Heart right ventricle (tissue), 16 donors: ENCODE measurements at regions not wholly inside any gene's neighbourhood (a gene's known extent, or its start where the extent isn't known, plus 50 kb on each side); places are given as distances from the start of the nearest gene placed in this dataset.

Experiments
- ATAC-seq, 8 donors: fragments of 200-7000 bp; cut with Tn5 transposase; one replicate each; pipeline ENCODE4 v1.9.1; 2020; ENCODE audit warnings: mild to moderate bottlenecking in 8 of 8, moderate library complexity in 8 of 8, moderate number of reproducible peaks in 1 of 8
- DNase-seq, 2 donors: peaks; one replicate each; pipeline ENCODE4 v3.0.0-alpha.2; 2020
- H3K27ac ChIP-seq, 10 donors: fragments of 200-600 bp; sonication (generic) in 2 of 10; one replicate each; pipeline versions ENCODE4 v1.5.0 to v1.8.0; 2020 to 2022; ENCODE audit warnings: mild to moderate bottlenecking in 3 of 10
- H3K27me3 ChIP-seq, 7 donors: fragments of 200-600 bp; one replicate each; pipeline ENCODE4 v1.8.0; 2021 to 2022; ENCODE audit warnings: mild to moderate bottlenecking in 2 of 7
- H3K36me3 ChIP-seq, 9 donors: fragments of 200-600 bp; sonication (generic) in 1 of 9; one replicate each; pipeline versions ENCODE4 v1.5.0 to v1.8.0; 2020 to 2022; ENCODE audit warnings: mild to moderate bottlenecking in 2 of 9
- H3K4me1 ChIP-seq, 9 donors: fragments of 200-600 bp; sonication (generic) in 1 of 9; one replicate each; pipeline versions ENCODE4 v1.5.0 to v1.8.0; 2020 to 2022; ENCODE audit warnings: mild to moderate bottlenecking in 4 of 9
- H3K4me3 ChIP-seq, 10 donors: fragments of 200-600 bp; sonication (generic) in 2 of 10; one replicate each; pipeline versions ENCODE4 v1.5.0 to v1.8.0; 2020 to 2022; ENCODE audit warnings: mild to moderate bottlenecking in 7 of 10, moderate library complexity in 2 of 10
- H3K9me3 ChIP-seq, 11 donors: fragments of 200-600 bp in 10 of 11; sonication (generic) in 2 of 11; one replicate each; pipeline versions ENCODE4 v1.5.0 to v1.8.0; 2013 to 2022; ENCODE audit warnings: mild to moderate bottlenecking in 2 of 11, control low read depth in 1 of 11, moderate library complexity in 1 of 11
- WGBS, 2 donors: extraction: QIAGEN DNeasy Blood & Tissue Kit; methylation state at CpG; one replicate each; pipeline ENCODE4 v1.1.7; 2013; ENCODE audit warnings: inconsistent platforms in 1 of 2; 5-methylcytosine and 5-hydroxymethylcytosine counted together
- intact Hi-C, 10 donors: fragments of 100-400 bp; cut with DNase I; formaldehyde crosslinking; loops; one replicate each; pipeline versions ENCODE4 v1.11.1 to v1.14.2; 2022
- TF ChIP-seq, protein P1 (sequence below), 9 donors: fragments of 200-600 bp; sonication (generic) in 2 of 9; IDR thresholded peaks; one replicate each; pipeline versions ENCODE4 v1.5.0 to v1.8.0; 2021 to 2022; ENCODE audit warnings: antibody characterized with exemption in 9 of 9, mild to moderate bottlenecking in 5 of 9, moderate library complexity in 1 of 9
- donor health status: Arrhythmogenic right ventricular cardiomyopathy.
- donor health status: ischemic (EF 13 %, LVEDD 7.1; RV severe dilation, severe dysfunction).
- donor health status: healthy with polysubstance abuse.
- donor health status: DM: no; HTN: yes; CAD: no.
- donor health status: DM: no; HTN: no; CAD: no.
- donor health status: ischemic (EF 25% LVEDD 6.9; RV normal size, moderate dysfunction).
- donor health status: ischemic (EF 25% LVEDD 5.7; RV mildly dilated, moderate dysfunction).
- donor health status: healthy.
- donor health status: DM: yes; HTN: yes; CAD: no.
- donor health status: Ischemic cardiomyopathy.
- donor health status: ischemic (EF 35%, LVEDD 5.7; RV mildly dilated, moderate dysfunction).
- donor health status: nonischemic (EF 11% LVEDD 7.7; RV severe dilation, severe dysfunction).
- donor health status: DM: yes; HTN: yes; CAD: no.
- donor health status: PGD.
- donor health status: ischemic (EF 29% LVEDD 5.4; RV normal size, mild dysfunction).
- donor health status: nonischemic (EF 23%, LVEDD 6.1; RV moderate dilation, normal function).

DNA sequence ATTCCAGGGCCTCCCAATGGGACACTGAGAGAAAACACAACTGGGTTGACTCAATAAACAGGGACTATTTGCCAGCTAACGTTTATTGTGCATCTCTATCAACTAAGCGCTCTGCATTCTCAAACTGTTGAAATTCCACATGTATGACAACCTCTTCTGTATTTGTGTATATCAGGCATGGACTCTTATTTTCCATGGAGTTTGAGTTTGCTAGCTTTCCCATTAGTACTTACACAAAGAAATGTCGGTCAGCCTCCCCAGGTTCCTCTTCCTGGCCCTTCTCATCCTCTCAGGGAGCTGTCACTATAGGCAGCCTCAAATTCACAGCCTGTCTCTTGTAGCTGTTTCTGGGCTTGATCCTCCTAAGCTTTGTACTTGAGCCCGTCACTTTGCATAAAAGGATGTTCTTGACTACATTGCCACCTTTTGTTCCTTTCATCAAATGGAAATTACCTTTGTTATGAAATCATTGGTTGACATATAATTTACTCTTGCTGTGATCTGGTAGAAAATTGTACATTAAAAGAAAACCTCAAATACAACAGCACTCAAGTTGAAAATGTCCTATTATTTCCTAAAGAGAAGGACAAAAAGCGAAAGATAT, 60.0 kb upstream of the NTPCR start:
- H3K4me3 ChIP-seq, result no peak overlapping the region
- no peaks in the 10 kb centered on the region for H3K36me3 ChIP-seq
- TF ChIP-seq, protein P1, sequence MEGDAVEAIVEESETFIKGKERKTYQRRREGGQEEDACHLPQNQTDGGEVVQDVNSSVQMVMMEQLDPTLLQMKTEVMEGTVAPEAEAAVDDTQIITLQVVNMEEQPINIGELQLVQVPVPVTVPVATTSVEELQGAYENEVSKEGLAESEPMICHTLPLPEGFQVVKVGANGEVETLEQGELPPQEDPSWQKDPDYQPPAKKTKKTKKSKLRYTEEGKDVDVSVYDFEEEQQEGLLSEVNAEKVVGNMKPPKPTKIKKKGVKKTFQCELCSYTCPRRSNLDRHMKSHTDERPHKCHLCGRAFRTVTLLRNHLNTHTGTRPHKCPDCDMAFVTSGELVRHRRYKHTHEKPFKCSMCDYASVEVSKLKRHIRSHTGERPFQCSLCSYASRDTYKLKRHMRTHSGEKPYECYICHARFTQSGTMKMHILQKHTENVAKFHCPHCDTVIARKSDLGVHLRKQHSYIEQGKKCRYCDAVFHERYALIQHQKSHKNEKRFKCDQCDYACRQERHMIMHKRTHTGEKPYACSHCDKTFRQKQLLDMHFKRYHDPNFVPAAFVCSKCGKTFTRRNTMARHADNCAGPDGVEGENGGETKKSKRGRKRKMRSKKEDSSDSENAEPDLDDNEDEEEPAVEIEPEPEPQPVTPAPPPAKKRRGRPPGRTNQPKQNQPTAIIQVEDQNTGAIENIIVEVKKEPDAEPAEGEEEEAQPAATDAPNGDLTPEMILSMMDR (IDR thresholded peaks at IDR 0.05), result no peak
- peaks cover 0 to 7% (median 0%) of the 10 kb centered on the region in 9 donors for H3K4me1 ChIP-seq
- no peak for ATAC-seq
- WGBS, 2 donors, result 84 to 86% methylated on average over 5 of the region's 5 CpGs
- no peak for DNase-seq
- H3K9me3 ChIP-seq, result peaks cover 0 to 21% (median 3%) of the 10 kb centered on the region in 11 donors
- intact Hi-C loops, result no loop called here
- no peak overlapping the region for H3K27ac ChIP-seq
- peaks cover 0 to 7% (median 0%) of the 10 kb centered on the region in 7 donors for H3K27me3 ChIP-seq

- no peak overlapping the region for H3K4me3 ChIP-seq
- H3K9me3 ChIP-seq, result peaks cover 0 to 21% (median 3%) of the 10 kb centered on the region in 11 donors
- H3K4me1 ChIP-seq, result peaks cover 0 to 7% (median 0%) of the 10 kb centered on the region in 9 donors
- TF ChIP-seq, protein P1 (IDR thresholded peaks at IDR 0.05), result no peak
- WGBS, 2 donors, result 77 to 82% methylated on average over 5 of the region's 5 CpGs
- ATAC-seq, result no peak
- peaks cover 0 to 7% (median 0%) of the 10 kb centered on the region in 7 donors for H3K27me3 ChIP-seq
- intact Hi-C loops, result no loop called here
- H3K36me3 ChIP-seq, result no peaks in the 10 kb centered on the region
- DNase-seq, result no peak
- no peak overlapping the region for H3K27ac ChIP-seq
Measured at GRCh38 chr1:232891071-232891470, 59.3 kb upstream of the NTPCR start.

DNA sequence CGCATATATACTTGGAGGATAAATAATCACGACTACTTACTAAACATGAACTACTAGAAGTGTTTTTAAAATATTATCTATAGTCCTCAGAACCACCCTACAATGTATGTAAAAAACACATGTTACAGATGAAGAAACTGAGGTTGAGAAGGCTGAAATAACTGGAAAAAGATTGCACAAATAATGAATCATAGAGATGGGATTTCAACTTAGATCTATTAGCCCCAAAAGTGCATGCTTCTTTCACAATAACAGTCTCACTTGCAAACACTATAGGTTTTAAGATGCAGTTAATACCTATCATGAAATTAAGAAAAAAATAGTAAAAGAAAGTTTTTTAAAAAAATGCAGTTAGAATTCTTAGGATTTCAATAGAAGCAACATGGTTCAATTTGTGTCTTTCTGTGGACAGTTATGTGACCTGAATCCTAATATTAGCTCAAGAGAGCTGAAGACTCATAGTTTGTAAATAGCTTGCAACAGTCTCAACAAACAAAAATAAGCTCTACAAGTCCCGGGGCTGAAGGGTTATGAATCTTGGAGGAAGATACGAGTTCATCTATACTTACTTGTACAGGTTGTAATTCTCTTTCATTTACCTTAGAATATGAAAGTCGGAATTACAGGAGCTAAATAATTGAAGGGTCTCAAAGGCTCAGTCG, 58.6 kb upstream of the NTPCR start:
- TF ChIP-seq, protein P1 (IDR thresholded peaks at IDR 0.05), result no peak
- H3K4me1 ChIP-seq, result peaks cover 0 to 7% (median 0%) of the 10 kb centered on the region in 9 donors
- H3K4me3 ChIP-seq, result no peak overlapping the region
- DNase-seq (no peak), ATAC-seq (no peak)
- intact Hi-C loops, result no loop called here
- no peak overlapping the region for H3K27ac ChIP-seq
- no peaks in the 10 kb centered on the region for H3K36me3 ChIP-seq
- WGBS, 2 donors, result 93 to 96% methylated on average over 6 of the region's 6 CpGs
- H3K27me3 ChIP-seq, result peaks cover 0 to 5% (median 0%) of the 10 kb centered on the region in 7 donors
- H3K9me3 ChIP-seq, result peaks cover 0 to 21% (median 3%) of the 10 kb centered on the region in 11 donors

GRCh38 chr1:232893481-232894313, 56.7 kb upstream of the NTPCR start:
- Histone ChIP-seq H3K36me3 (no peaks in the 10 kb centered on the region), H3K4me3 (no peak overlapping the region), H3K27me3 (no peaks in the 10 kb centered on the region), H3K9me3 (peaks cover 0 to 21% (median 3%) of the 10 kb centered on the region in 11 donors), H3K27ac (no peak overlapping the region), H3K4me1 (peaks cover 0 to 7% (median 0%) of the 10 kb centered on the region in 9 donors)
- 83 to 91% methylated on average over 4 of the region's 4 CpGs for WGBS, 2 donors
- no peak for DNase-seq
- no peak for ATAC-seq
- intact Hi-C loops, result no loop called here
- TF ChIP-seq, protein P1 (IDR thresholded peaks at IDR 0.05), result no peak
